ENCODE measurements at regions not wholly inside any gene's neighbourhood (a gene's known extent, or its start where the extent isn't known, plus 50 kb on each side); places are given as distances from the start of the nearest gene placed in this dataset.

DNA sequence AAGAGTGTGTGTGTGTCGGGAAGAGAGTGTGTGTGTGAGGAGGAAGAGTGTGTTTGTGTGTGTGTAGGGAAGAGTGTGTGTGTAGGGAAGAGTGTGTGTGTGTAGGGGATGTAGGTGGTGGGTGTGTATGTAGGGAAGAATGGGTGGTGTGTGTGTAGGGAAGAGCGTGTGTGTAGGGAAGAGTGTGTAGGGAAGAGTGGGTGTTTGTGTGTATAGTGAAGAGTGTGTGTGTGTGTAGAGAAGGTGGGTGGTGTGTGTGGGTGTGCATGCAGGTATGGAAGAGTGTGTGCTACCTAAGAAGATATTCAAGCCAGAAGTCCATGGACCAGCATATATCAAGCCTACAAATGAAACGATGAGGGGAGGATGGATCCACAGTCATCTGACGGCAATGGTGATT is 265.8 kb downstream of the FGF9 start:
- TF ChIP-seq, protein P1, sequence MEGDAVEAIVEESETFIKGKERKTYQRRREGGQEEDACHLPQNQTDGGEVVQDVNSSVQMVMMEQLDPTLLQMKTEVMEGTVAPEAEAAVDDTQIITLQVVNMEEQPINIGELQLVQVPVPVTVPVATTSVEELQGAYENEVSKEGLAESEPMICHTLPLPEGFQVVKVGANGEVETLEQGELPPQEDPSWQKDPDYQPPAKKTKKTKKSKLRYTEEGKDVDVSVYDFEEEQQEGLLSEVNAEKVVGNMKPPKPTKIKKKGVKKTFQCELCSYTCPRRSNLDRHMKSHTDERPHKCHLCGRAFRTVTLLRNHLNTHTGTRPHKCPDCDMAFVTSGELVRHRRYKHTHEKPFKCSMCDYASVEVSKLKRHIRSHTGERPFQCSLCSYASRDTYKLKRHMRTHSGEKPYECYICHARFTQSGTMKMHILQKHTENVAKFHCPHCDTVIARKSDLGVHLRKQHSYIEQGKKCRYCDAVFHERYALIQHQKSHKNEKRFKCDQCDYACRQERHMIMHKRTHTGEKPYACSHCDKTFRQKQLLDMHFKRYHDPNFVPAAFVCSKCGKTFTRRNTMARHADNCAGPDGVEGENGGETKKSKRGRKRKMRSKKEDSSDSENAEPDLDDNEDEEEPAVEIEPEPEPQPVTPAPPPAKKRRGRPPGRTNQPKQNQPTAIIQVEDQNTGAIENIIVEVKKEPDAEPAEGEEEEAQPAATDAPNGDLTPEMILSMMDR (IDR thresholded peaks at IDR 0.05): no peak
- TF ChIP-seq EZH2 (IDR thresholded peaks at IDR 0.05; ENCODE audit: borderline replicate concordance, insufficient read depth, low read depth, low read length, poor library complexity, severe bottlenecking): no peak

Data from B cell (primary cell).